ENCODE measurements at regions not wholly inside any gene's neighbourhood (a gene's known extent, or its start where the extent isn't known, plus 50 kb on each side); places are given as distances from the start of the nearest gene placed in this dataset.

GRCh38 chr9:90088434-90088833 is 483.6 kb downstream of the GADD45G start (continued):
- TF ChIP-seq CHD7 (IDR thresholded peaks at IDR 0.05; ENCODE audit: insufficient replicate concordance, low read length) (no peak), SIX5 (IDR thresholded peaks at IDR 0.05; ENCODE audit: low read depth, low read length) (no peak), KDM1A (IDR thresholded peaks at IDR 0.05; ENCODE audit: borderline replicate concordance, low read length) (no peak), TCF12 (IDR thresholded peaks at IDR 0.05; ENCODE audit: low read depth, low read length) (no peak), HDAC2 (IDR thresholded peaks at IDR 0.05; ENCODE audit: borderline replicate concordance in 1 of 2, low read depth in 2 of 2, low read length in 2 of 2) (no peak), ATF2 (IDR thresholded peaks at IDR 0.05; ENCODE audit: low read length) (no peak)

Measured in H1 (cell line).